OCI-LY1 (cell line): ENCODE measurements at regions not wholly inside any gene's neighbourhood (a gene's known extent, or its start where the extent isn't known, plus 50 kb on each side); places are given as distances from the start of the nearest gene placed in this dataset.

Experiments used
- CTCF ChIP-seq: fragments of 200-600 bp; sonication (generic), shearing (Covaris generic); IDR thresholded peaks from 2 replicates; pipeline ENCODE4 v1.5.1; 2017; ENCODE audit warnings: mild to moderate bottlenecking, antibody characterized with exemption, low read length, moderate library complexity, mixed read lengths
- EZH2 ChIP-seq: fragments of 200-600 bp; sonication (generic), shearing (Covaris generic); IDR thresholded peaks from 2 replicates; pipeline ENCODE4 v1.8.0; 2017; ENCODE audit warnings: borderline replicate concordance, mixed run types, mild to moderate bottlenecking, antibody characterized with exemption, low read length, moderate library complexity, mixed read lengths

GRCh38 chr4:27239641-27240040, 379.0 kb downstream of the STIM2 start:
- TF ChIP-seq CTCF (no peak), EZH2 (no peak)
